K562 (cell line): ENCODE measurements at regions not wholly inside any gene's neighbourhood (a gene's known extent, or its start where the extent isn't known, plus 50 kb on each side); places are given as distances from the start of the nearest gene placed in this dataset.

Experiments used
- ATAC-seq: fragments of 200-7000 bp; cut with Tn5 transposase; 3 replicates; pipeline ENCODE4 v1.9.1; 2020; ENCODE audit warnings: moderate library complexity
- BruUV-seq: library from RNA; stranded (reverse); fragments of 400-500 nt; replicated peaks from 2 replicates; lab custom pipeline; 2021; lab: Mats Ljungman, UMichigan
- CTCF ChIA-PET: fragments of 300-600 bp; formaldehyde crosslinking; extraction: SDS; loops from one replicate; lab custom pipeline; 2021; ENCODE audit warnings: low intra/inter-chr PET ratio; lab: Yijun Ruan, JAX
- POLR2A ChIA-PET: fragments of 300-600, 350-650 bp; sonication (Branson Sonifier 250); formaldehyde crosslinking; extraction: SDS; loops from one replicate; lab custom pipeline; 2021; ENCODE audit warnings: antibody characterized with exemption, inconsistent platforms; lab: Yijun Ruan, JAX
- DNase-seq, 4 experiments: peaks; one replicate each; pipeline versions ENCODE4 v3.0.0 to v3.0.0-alpha.2; 2011 to 2018; ENCODE audit warnings: low spot score in 3 of 4, mixed read lengths in 3 of 4; ENCODE audit errors: extremely low read depth in 1 of 4
- FAIRE-seq: peaks from 2 replicates; lab custom pipeline; 2011; peaks lifted over from hg19 to GRCh38; lab: Jason Lieb, UNC
- H2AFZ ChIP-seq: 2 replicates; pipeline ENCODE4 v1.6.0; 2011; ENCODE audit warnings: low read depth, low read length, control low read depth, inconsistent platforms
- H3K27ac ChIP-seq: fragments of 200-600 bp; 3 replicates; pipeline ENCODE4 v1.8.0; 2011; ENCODE audit warnings: low read depth, mild to moderate bottlenecking, control low read depth, inconsistent platforms, low read length, moderate library complexity, mixed read lengths; ENCODE audit errors: extremely low read depth
- H3K27me3 ChIP-seq, 2 experiments: fragments of 300-600 bp in 1 of 2; 2 replicates in 1 of 2; 3 replicates in 1 of 2; pipeline versions ENCODE4 v1.6.0 to v1.8.0; 2011; ENCODE audit warnings: inconsistent platforms in 2 of 2, low read length in 2 of 2, mild to moderate bottlenecking in 1 of 2, mixed read lengths in 1 of 2, moderate library complexity in 1 of 2; ENCODE audit not compliant: control insufficient read depth in 2 of 2, insufficient read depth in 2 of 2
- H3K36me3 ChIP-seq: fragments of 300-600 bp; 3 replicates; pipeline ENCODE4 v1.8.0; 2011; ENCODE audit warnings: mild to moderate bottlenecking, low read length, inconsistent platforms; ENCODE audit not compliant: control insufficient read depth, insufficient read depth
- H3K4me1 ChIP-seq, 2 experiments: fragments of 200-600 bp in 1 of 2; replicated peaks in 1 of 2; 2 replicates in 1 of 2; 3 replicates in 1 of 2; pipeline versions ENCODE4 v1.5.1 to v1.8.0; 2011; ENCODE audit warnings: inconsistent platforms in 2 of 2, low read length in 2 of 2, mild to moderate bottlenecking in 1 of 2, mixed read lengths in 1 of 2, moderate library complexity in 1 of 2; ENCODE audit not compliant: control insufficient read depth in 2 of 2, insufficient read depth in 2 of 2
- H3K4me2 ChIP-seq: 2 replicates; pipeline ENCODE4 v1.6.1; 2011; ENCODE audit warnings: low read length, control low read depth, inconsistent platforms, mixed read lengths; ENCODE audit not compliant: insufficient read depth
- H3K4me3 ChIP-seq: fragments of 200-600 bp; sonication (generic), shearing (Covaris generic); 2 replicates; pipeline ENCODE4 v1.5.1; 2016; ENCODE audit warnings: control low read depth, inconsistent platforms
- H3K79me2 ChIP-seq: fragments of 200-600 bp; 3 replicates; pipeline ENCODE4 v1.8.0; 2011; ENCODE audit warnings: low read length, inconsistent platforms; ENCODE audit not compliant: control insufficient read depth, insufficient read depth
- H3K9ac ChIP-seq, 2 experiments: 2 replicates each; pipeline versions ENCODE4 v1.6.0 to v1.6.1; 2011; ENCODE audit warnings: low read depth in 2 of 2, low read length in 2 of 2, control low read depth in 1 of 2, inconsistent platforms in 1 of 2, mild to moderate bottlenecking in 1 of 2, mixed read lengths in 1 of 2; ENCODE audit not compliant: insufficient read depth in 1 of 2
- H3K9me1 ChIP-seq: one replicate; pipeline ENCODE4 v1.6.0; 2011; ENCODE audit warnings: inconsistent platforms, mild to moderate bottlenecking, low read length, moderate library complexity; ENCODE audit not compliant: control insufficient read depth, insufficient read depth
- H3K9me3 ChIP-seq: replicated peaks from 2 replicates; pipeline ENCODE4 v1.5.1; 2011; ENCODE audit warnings: low read depth, low read length, inconsistent platforms; ENCODE audit not compliant: control insufficient read depth, insufficient read depth
- H4K20me1 ChIP-seq: replicated peaks from 2 replicates; pipeline ENCODE4 v1.6.1; 2011; ENCODE audit warnings: low read length, inconsistent platforms, mixed read lengths; ENCODE audit not compliant: control insufficient read depth, insufficient read depth
- ARNT ChIP-seq, 2 experiments: fragments of 450-650 bp; IDR thresholded peaks; 2 replicates each; pipeline ENCODE4 v1.6.1; 2016; ENCODE audit warnings: mild to moderate bottlenecking in 1 of 2
- BMI1 ChIP-seq: fragments of 150-350 bp; IDR thresholded peaks from 2 replicates; pipeline ENCODE4 v1.6.1; 2014; ENCODE audit warnings: low read length
- BRCA1 ChIP-seq, 2 experiments: fragments of 450-650 bp in 1 of 2; sonication (generic) in 1 of 2; formaldehyde crosslinking in 1 of 2; IDR thresholded peaks; 2 replicates each; pipeline versions ENCODE4 v1.5.0 to v1.6.1; 2017 to 2020; ENCODE audit warnings: mild to moderate bottlenecking in 1 of 2, missing genetic modification reagents in 1 of 2
- BRF2 ChIP-seq: IDR thresholded peaks from 3 replicates; pipeline ENCODE4 v1.6.1; 2011; ENCODE audit warnings: borderline replicate concordance, mild to moderate bottlenecking; ENCODE audit not compliant: insufficient read length, insufficient read depth
- CHD7 ChIP-seq: fragments of 200-600 bp; sonication (generic); IDR thresholded peaks from one replicate; pipeline ENCODE4 v1.6.1; 2012; ENCODE audit warnings: mild to moderate bottlenecking, low read depth, low read length, inconsistent platforms
- GABPA ChIP-seq: fragments of 200-800 bp; sonication (Bioruptor generic); conservative IDR thresholded peaks from 2 replicates; pipeline ENCODE4 v1.6.1; 2016; ENCODE audit warnings: low read depth, missing genetic modification characterization, missing compliant biosample characterization
- SNIP1 ChIP-seq: fragments of 450-650 bp; IDR thresholded peaks from 2 replicates; pipeline ENCODE4 v1.7.1; 2017; ENCODE audit warnings: low read depth, mild to moderate bottlenecking
- SRSF7 ChIP-seq: fragments of 200-400 bp; formaldehyde crosslinking; optimal IDR thresholded peaks from 2 replicates; pipeline ENCODE3; 2017; ENCODE audit warnings: mild to moderate bottlenecking, low read depth, low read length
- XRCC4 ChIP-seq: IDR thresholded peaks from one replicate; pipeline ENCODE4 v1.6.1; 2011; ENCODE audit not compliant: insufficient read depth, insufficient read length; ENCODE audit errors: extremely low read depth
- ZNF23 ChIP-seq: fragments of 250-450 bp; sonication (Bioruptor Pico); IDR thresholded peaks from 2 replicates; pipeline ENCODE4 v1.4.0; 2020; ENCODE audit warnings: mild to moderate bottlenecking
- ZNF76 ChIP-seq: fragments of 250-450 bp; sonication (Bioruptor Pico); IDR thresholded peaks from 2 replicates; pipeline ENCODE4 v1.4.0; 2020; ENCODE audit warnings: mild to moderate bottlenecking, moderate library complexity, borderline replicate concordance
- ZZZ3 ChIP-seq: fragments of 450-650 bp; IDR thresholded peaks from 2 replicates; pipeline ENCODE4 v1.6.1; 2016; ENCODE audit warnings: antibody characterized with exemption, mild to moderate bottlenecking, moderate library complexity
- WGBS: fragments of 100-300 bp; shearing (Covaris generic); methylation state at CpG from one replicate; pipeline ENCODE4 v1.1.6; 2016; ENCODE audit warnings: low coverage, mixed read lengths; ENCODE audit not compliant: insufficient coverage; ENCODE audit errors: missing lambda C conversion rate; 5-methylcytosine and 5-hydroxymethylcytosine counted together
- in situ Hi-C: fragments of 300-500 bp; cut with MboI; formaldehyde crosslinking; loops from 4 replicates; pipeline ENCODE4 v1.15.0; 2018; ENCODE audit warnings: inconsistent platforms, mixed read lengths
- intact Hi-C: fragments of 100-400 bp; cut with micrococcal nuclease; formaldehyde crosslinking; loops from 2 replicates; pipeline ENCODE4 v1.14.2; 2022

GRCh38 chr11:87484566-87484965 lies 446.8 kb downstream of the TMEM135 start:
- no peaks in the 10 kb centered on the region for H3K4me1 ChIP-seq
- no peaks in the 10 kb centered on the region for H4K20me1 ChIP-seq
- no peak overlapping the region for H3K27ac ChIP-seq
- H3K9me3 ChIP-seq: no peaks in the 10 kb centered on the region
- ATAC-seq (no peak), FAIRE-seq (no peak), DNase-seq (no peak)
- WGBS: 0% methylated on average over 3 of the region's 3 CpGs
- no peak overlapping the region for H2AFZ ChIP-seq
- intact Hi-C loops (no loop called here), in situ Hi-C loops (no loop called here)
- CTCF ChIA-PET: no interaction called here
- BruUV-seq: no TSS peak
- H3K4me2 ChIP-seq: no peak overlapping the region
- POLR2A ChIA-PET: no interaction called here
- H3K4me3 ChIP-seq: no peak overlapping the region
- H3K36me3 ChIP-seq: no peaks in the 10 kb centered on the region
- H3K9ac ChIP-seq: no peak overlapping the region
- no peaks in the 10 kb centered on the region for H3K79me2 ChIP-seq
- H3K27me3 ChIP-seq: no peaks in the 10 kb centered on the region
- H3K9me1 ChIP-seq: no peaks in the 10 kb centered on the region
- TF ChIP-seq CHD7: no peak
- TF ChIP-seq BRF2: no peak
- TF ChIP-seq SNIP1: no peak
- TF ChIP-seq ZNF23: no peak
- no peak for TF ChIP-seq BMI1
- TF ChIP-seq XRCC4: no peak
- no peak for TF ChIP-seq ZZZ3
- TF ChIP-seq GABPA: no peak
- no peak for TF ChIP-seq ARNT (IDR thresholded peaks at IDR 0.05)
- TF ChIP-seq BRCA1 (IDR thresholded peaks at IDR 0.05): no peak
- TF ChIP-seq BRCA1 (CRISPR knock-in tag; IDR thresholded peaks at IDR 0.05): no peak
- no peak for TF ChIP-seq ZNF76 (CRISPR knock-in tag)
- TF ChIP-seq SRSF7: no peak
